22Rv1 (cell line): ENCODE measurements at regions not wholly inside any gene's neighbourhood (a gene's known extent, or its start where the extent isn't known, plus 50 kb on each side); places are given as distances from the start of the nearest gene placed in this dataset.

Experiments used
- CTCF ChIP-seq: fragments of 450-650 bp; IDR thresholded peaks from 2 replicates; pipeline ENCODE4 v1.5.1; 2017; ENCODE audit warnings: mild to moderate bottlenecking
- ZFX ChIP-seq: fragments of 450-650 bp; IDR thresholded peaks from 2 replicates; pipeline ENCODE4 v1.6.1; 2017; ENCODE audit warnings: antibody characterized with exemption, borderline replicate concordance

- TF ChIP-seq CTCF (no peak), ZFX (no peak)
These were observed 383.4 kb downstream of the PAX1 start for GRCh38 chr20:22088882-22089281.
